Peyer's patch (tissue), 4 donors: ENCODE measurements at regions not wholly inside any gene's neighbourhood (a gene's known extent, or its start where the extent isn't known, plus 50 kb on each side); places are given as distances from the start of the nearest gene placed in this dataset.
"Not testable (repeated sequence)": the region's sequence is repeated elsewhere in the genome, so short reads cannot be mapped to it uniquely, and the experiment has no call there.

ENCODE experiments used
- DNase-seq, 3 donors: peaks; one replicate each; pipeline ENCODE4 v3.0.0-alpha.2; 2017 to 2019
- H3K27ac ChIP-seq, 4 donors: fragments of 200-600 bp; sonication (generic); one replicate each; pipeline ENCODE4 v1.5.1; 2016 to 2019
- H3K27me3 ChIP-seq, 2 donors: fragments of 200-600 bp; sonication (generic); one replicate each; pipeline ENCODE4 v1.5.1; 2019
- H3K36me3 ChIP-seq, 3 donors: fragments of 200-600 bp; sonication (generic); one replicate each; pipeline ENCODE4 v1.5.1; 2016 to 2019
- H3K4me1 ChIP-seq, 4 donors: fragments of 200-600 bp; sonication (generic); one replicate each; pipeline ENCODE4 v1.5.1; 2016 to 2019
- H3K4me3 ChIP-seq, 4 donors: fragments of 200-600 bp; sonication (generic); 1 replicate in 3 of 4; 2 replicates in 1 of 4; pipeline ENCODE4 v1.5.1; 2016 to 2019; ENCODE audit warnings: mild to moderate bottlenecking in 1 of 4
- H3K9me3 ChIP-seq, 4 donors: fragments of 200-600 bp; sonication (generic); one replicate each; pipeline ENCODE4 v1.5.1; 2016 to 2019; ENCODE audit warnings: mild to moderate bottlenecking in 1 of 4
- POLR2A ChIP-seq, 2 donors: fragments of 450-650 bp; IDR thresholded peaks; one replicate each; pipeline ENCODE4 v1.5.1; 2017; ENCODE audit warnings: antibody characterized with exemption in 2 of 2, mild to moderate bottlenecking in 2 of 2, moderate library complexity in 2 of 2
- TF ChIP-seq, protein P1 (sequence below), 6 experiments: fragments of 450-650 bp in 4 of 6; fragments of 200-600 bp in 2 of 6; sonication (generic) in 1 of 6; IDR thresholded peaks; one replicate each; pipeline ENCODE4 v1.5.1; 2017 to 2019; ENCODE audit warnings: antibody characterized with exemption in 6 of 6, mild to moderate bottlenecking in 3 of 6, moderate library complexity in 1 of 6

DNA sequence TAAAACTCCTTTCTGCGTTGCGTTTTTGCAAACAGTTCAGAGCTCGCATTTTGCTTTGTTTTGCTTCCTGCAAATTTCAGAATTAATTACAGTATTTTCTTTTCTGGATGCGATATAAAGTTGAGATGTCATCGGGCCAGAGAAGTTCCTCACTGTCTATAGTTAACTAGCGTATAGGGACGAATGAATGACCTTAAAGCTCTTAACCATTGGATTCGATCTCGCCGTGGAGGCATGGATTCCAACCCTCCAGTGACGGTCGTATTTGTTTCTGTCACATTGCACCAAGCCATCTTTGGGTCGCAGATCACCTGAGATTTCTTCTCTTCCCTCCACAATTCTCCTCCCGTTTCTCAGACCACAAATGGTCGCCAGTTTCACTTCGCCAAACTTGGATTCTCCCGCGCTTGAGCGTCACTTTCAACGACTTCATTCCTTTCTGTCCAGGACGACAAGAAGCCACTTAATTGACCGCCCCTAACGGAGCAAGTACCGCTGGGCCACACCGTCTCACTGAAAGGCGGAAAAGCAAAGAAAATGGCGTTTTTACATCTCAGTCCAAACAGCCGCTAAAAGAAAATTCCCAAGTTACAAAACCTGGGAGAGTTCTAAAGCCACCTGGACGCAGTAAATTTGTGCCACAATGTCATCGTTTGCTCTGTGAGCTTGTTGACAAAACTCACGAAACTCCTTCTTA lies 85.3 kb upstream of the ZNF184 start:
- H3K27ac ChIP-seq, result no peak overlapping the region
- H3K4me1 ChIP-seq, result no peaks in the 10 kb centered on the region
- DNase-seq, result no peak
- H3K4me3 ChIP-seq, result no peak overlapping the region
- H3K36me3 ChIP-seq, result no peaks in the 10 kb centered on the region
- peaks cover 0 to 3% (median 0%) of the 10 kb centered on the region in 4 donors for H3K9me3 ChIP-seq
- TF ChIP-seq, protein P1, sequence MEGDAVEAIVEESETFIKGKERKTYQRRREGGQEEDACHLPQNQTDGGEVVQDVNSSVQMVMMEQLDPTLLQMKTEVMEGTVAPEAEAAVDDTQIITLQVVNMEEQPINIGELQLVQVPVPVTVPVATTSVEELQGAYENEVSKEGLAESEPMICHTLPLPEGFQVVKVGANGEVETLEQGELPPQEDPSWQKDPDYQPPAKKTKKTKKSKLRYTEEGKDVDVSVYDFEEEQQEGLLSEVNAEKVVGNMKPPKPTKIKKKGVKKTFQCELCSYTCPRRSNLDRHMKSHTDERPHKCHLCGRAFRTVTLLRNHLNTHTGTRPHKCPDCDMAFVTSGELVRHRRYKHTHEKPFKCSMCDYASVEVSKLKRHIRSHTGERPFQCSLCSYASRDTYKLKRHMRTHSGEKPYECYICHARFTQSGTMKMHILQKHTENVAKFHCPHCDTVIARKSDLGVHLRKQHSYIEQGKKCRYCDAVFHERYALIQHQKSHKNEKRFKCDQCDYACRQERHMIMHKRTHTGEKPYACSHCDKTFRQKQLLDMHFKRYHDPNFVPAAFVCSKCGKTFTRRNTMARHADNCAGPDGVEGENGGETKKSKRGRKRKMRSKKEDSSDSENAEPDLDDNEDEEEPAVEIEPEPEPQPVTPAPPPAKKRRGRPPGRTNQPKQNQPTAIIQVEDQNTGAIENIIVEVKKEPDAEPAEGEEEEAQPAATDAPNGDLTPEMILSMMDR (IDR thresholded peaks at IDR 0.05), result no peak
- no peak for TF ChIP-seq POLR2A (IDR thresholded peaks at IDR 0.05)
- peaks cover 0 to 17% of the 10 kb centered on the region in 2 donors for H3K27me3 ChIP-seq

GRCh38 chr6:27556406-27556805 lies 83.5 kb upstream of the ZNF184 start:
- Histone ChIP-seq H3K36me3 (no peaks in the 10 kb centered on the region), H3K4me3 (no peak overlapping the region), H3K27me3 (peaks cover 0 to 12% of the 10 kb centered on the region in 2 donors), H3K9me3 (peaks cover 0 to 3% (median 0%) of the 10 kb centered on the region in 4 donors), H3K4me1 (no peaks in the 10 kb centered on the region), H3K27ac (no peak overlapping the region)
- no peak for TF ChIP-seq POLR2A (IDR thresholded peaks at IDR 0.05)
- TF ChIP-seq, protein P1 (IDR thresholded peaks at IDR 0.05), result no peak
- no peak for DNase-seq

GRCh38 chr6:27553123-27553904 lies 80.4 kb upstream of the ZNF184 start:
- Histone ChIP-seq H3K4me3 (no peak overlapping the region), H3K27ac (no peak overlapping the region), H3K4me1 (no peaks in the 10 kb centered on the region), H3K9me3 (peaks cover 0 to 3% (median 0%) of the 10 kb centered on the region in 4 donors), H3K27me3 (peaks cover 0 to 19% of the 10 kb centered on the region in 2 donors), H3K36me3 (no peaks in the 10 kb centered on the region)
- TF ChIP-seq, protein P1 (IDR thresholded peaks at IDR 0.05), result no peak
- no peak for TF ChIP-seq POLR2A (IDR thresholded peaks at IDR 0.05)
- no peak for DNase-seq

- peaks cover 1 to 36% of the 10 kb centered on the region in 2 donors for H3K27me3 ChIP-seq
Measured at GRCh38 chr6:27551607-27552006, 78.7 kb upstream of the ZNF184 start.

GRCh38 chr6:27550692-27551091 lies 77.8 kb upstream of the ZNF184 start:
- Histone ChIP-seq H3K36me3 (no peaks in the 10 kb centered on the region), H3K9me3 (peaks cover 0 to 2% (median 0%) of the 10 kb centered on the region in 4 donors), H3K4me1 (no peaks in the 10 kb centered on the region), H3K27ac (no peak overlapping the region), H3K27me3 (peaks cover 4 to 39% of the 10 kb centered on the region in 2 donors), H3K4me3 (no peak overlapping the region)
- TF ChIP-seq, protein P1 (IDR thresholded peaks at IDR 0.05), result no peak
- no peak for TF ChIP-seq POLR2A (IDR thresholded peaks at IDR 0.05)
- DNase-seq, result no peak

More at GRCh38 chr6:27551607-27552006, 78.7 kb upstream of the ZNF184 start:
- Histone ChIP-seq H3K4me3 (no peak overlapping the region), H3K36me3 (no peaks in the 10 kb centered on the region), H3K27ac (no peak overlapping the region), H3K4me1 (no peaks in the 10 kb centered on the region), H3K9me3 (peaks cover 0 to 3% (median 0%) of the 10 kb centered on the region in 4 donors)
- no peak for DNase-seq
- no peak for TF ChIP-seq POLR2A (IDR thresholded peaks at IDR 0.05)
- TF ChIP-seq, protein P1 (IDR thresholded peaks at IDR 0.05), result no peak

DNA sequence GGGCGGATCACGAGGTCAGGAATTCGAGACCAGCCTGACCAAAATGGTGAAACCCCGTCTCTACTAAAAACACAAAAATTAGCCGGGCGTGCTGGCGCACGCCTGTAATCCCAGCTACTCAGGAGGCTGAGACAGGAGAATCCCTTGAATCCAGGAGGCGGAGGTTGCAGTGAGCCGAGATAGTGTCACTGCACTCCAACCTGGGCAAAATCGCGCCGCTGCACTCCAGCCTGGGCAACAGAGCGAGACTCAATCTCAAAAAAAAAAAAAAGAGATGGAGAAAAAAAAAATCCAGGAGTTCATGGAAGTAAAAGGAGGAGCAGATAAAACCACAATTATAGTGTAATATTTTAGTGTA lies 76.3 kb upstream of the ZNF184 start:
- H3K9me3 ChIP-seq, H3K27ac ChIP-seq, H3K4me1 ChIP-seq, H3K36me3 ChIP-seq, H3K4me3 ChIP-seq, DNase-seq: not testable (repeated sequence)
- peaks cover 4 to 45% of the 10 kb centered on the region in 2 donors for H3K27me3 ChIP-seq
